K562 (cell line): ENCODE measurements at regions not wholly inside any gene's neighbourhood (a gene's known extent, or its start where the extent isn't known, plus 50 kb on each side); places are given as distances from the start of the nearest gene placed in this dataset.

Experiments used
- GTF2A2 ChIP-seq: IDR thresholded peaks from 2 replicates; pipeline ENCODE4 v1.6.1; 2016; ENCODE audit warnings: mild to moderate bottlenecking, missing genetic modification characterization, missing compliant biosample characterization
- GTF2E2 ChIP-seq: fragments of 200-800 bp; sonication (Bioruptor generic); IDR thresholded peaks from 2 replicates; pipeline ENCODE4 v1.6.1; 2016; ENCODE audit warnings: missing genetic modification characterization, missing compliant biosample characterization
- ILF3 ChIP-seq: fragments of 450-650 bp; IDR thresholded peaks from 2 replicates; pipeline ENCODE4 v1.6.1; 2018; ENCODE audit warnings: antibody characterized with exemption, mild to moderate bottlenecking, moderate library complexity, borderline replicate concordance
- KDM4B ChIP-seq, 2 experiments: fragments of 450-650 bp in 1 of 2; sonication (generic) in 1 of 2; IDR thresholded peaks; 2 replicates each; pipeline ENCODE4 v1.6.1; 2016 to 2017; ENCODE audit warnings: borderline replicate concordance in 2 of 2, antibody characterized with exemption in 1 of 2, low read depth in 1 of 2, mild to moderate bottlenecking in 1 of 2
- MCM3 ChIP-seq: fragments of 450-650 bp; IDR thresholded peaks from 2 replicates; pipeline ENCODE4 v1.6.1; 2016
- PCBP2 ChIP-seq: fragments of 200-400 bp; formaldehyde crosslinking; IDR thresholded peaks from 2 replicates; pipeline ENCODE4 v1.6.1; 2018; ENCODE audit warnings: low read length, low read depth, mild to moderate bottlenecking, moderate library complexity; ENCODE audit not compliant: poor library complexity, severe bottlenecking
- TCF7 ChIP-seq: sonication (generic); IDR thresholded peaks from 2 replicates; pipeline ENCODE4 v1.6.1; 2016; ENCODE audit warnings: antibody characterized with exemption, borderline replicate concordance
- TFAP4 ChIP-seq: sonication (generic); formaldehyde crosslinking; IDR thresholded peaks from 2 replicates; pipeline ENCODE4 v1.8.0; 2022; ENCODE audit warnings: missing genetic modification reagents, mild to moderate bottlenecking, moderate library complexity, borderline replicate concordance
- YY1 ChIP-seq, 3 experiments: IDR thresholded peaks; 2 replicates each; pipeline ENCODE4 v1.6.1; 2011; ENCODE audit warnings: low read length in 2 of 3, mild to moderate bottlenecking in 2 of 3, moderate library complexity in 2 of 3, borderline replicate concordance in 1 of 3, control low read depth in 1 of 3, low read depth in 1 of 3; ENCODE audit not compliant: insufficient read depth in 3 of 3, insufficient replicate concordance in 2 of 3, control insufficient read depth in 1 of 3, insufficient read length in 1 of 3; ENCODE audit errors: extremely low read depth in 1 of 3
- ZNF431 ChIP-seq: sonication (generic); formaldehyde crosslinking; IDR thresholded peaks from 2 replicates; pipeline ENCODE4 v1.8.0; 2022; ENCODE audit warnings: mild to moderate bottlenecking, missing genetic modification reagents
- TF ChIP-seq, protein P1 (sequence below): sonication (generic); formaldehyde crosslinking; IDR thresholded peaks from 2 replicates; pipeline ENCODE4 v1.8.0; 2022; ENCODE audit warnings: mild to moderate bottlenecking, missing genetic modification reagents, borderline replicate concordance
- TF ChIP-seq, protein P2 (sequence below): sonication (generic); formaldehyde crosslinking; IDR thresholded peaks from 2 replicates; pipeline ENCODE4 v1.8.1; 2023; ENCODE audit warnings: missing genetic modification reagents, mild to moderate bottlenecking, borderline replicate concordance
- TF ChIP-seq, protein P3 (sequence below), 2 experiments: IDR thresholded peaks; 2 replicates each; pipeline ENCODE4 v1.6.1; 2011; ENCODE audit warnings: borderline replicate concordance in 1 of 2, control low read depth in 1 of 2, low read depth in 1 of 2, low read length in 1 of 2, mild to moderate bottlenecking in 1 of 2, mixed read lengths in 1 of 2, moderate library complexity in 1 of 2; ENCODE audit not compliant: insufficient read depth in 1 of 2, insufficient read length in 1 of 2, poor library complexity in 1 of 2, severe bottlenecking in 1 of 2; ENCODE audit errors: extremely low read depth in 1 of 2
- TF ChIP-seq, protein P4 (sequence below), 2 experiments: fragments of 250-450 bp in 1 of 2; fragments of 450-650 bp in 1 of 2; sonication (Bioruptor Pico) in 1 of 2; IDR thresholded peaks; 2 replicates each; pipeline versions ENCODE4 v1.6.1 to v1.8.0; 2016 to 2021; ENCODE audit warnings: mild to moderate bottlenecking in 2 of 2, moderate library complexity in 2 of 2, missing compliant biosample characterization in 1 of 2, missing genetic modification characterization in 1 of 2

- TF ChIP-seq TFAP4 (CRISPR knock-in tag) (no peak), MCM3 (no peak), KDM4B (IDR thresholded peaks at IDR 0.05; ENCODE audit: borderline replicate concordance in 2 of 2, low read depth in 1 of 2) (no peak), TCF7 (no peak), PCBP2 (no peak), ILF3 (no peak), GTF2A2 (tag) (no peak), ZNF431 (CRISPR knock-in tag) (no peak), YY1 (IDR thresholded peaks at IDR 0.05; ENCODE audit: borderline replicate concordance in 1 of 3, control insufficient read depth in 1 of 3, extremely low read depth in 1 of 3, insufficient read depth in 3 of 3, insufficient read length in 1 of 3, insufficient replicate concordance in 2 of 3, low read depth in 1 of 3, low read length in 2 of 3) (no peak), GTF2E2 (tag) (peak; percentile 39)
- TF ChIP-seq, protein P1, sequence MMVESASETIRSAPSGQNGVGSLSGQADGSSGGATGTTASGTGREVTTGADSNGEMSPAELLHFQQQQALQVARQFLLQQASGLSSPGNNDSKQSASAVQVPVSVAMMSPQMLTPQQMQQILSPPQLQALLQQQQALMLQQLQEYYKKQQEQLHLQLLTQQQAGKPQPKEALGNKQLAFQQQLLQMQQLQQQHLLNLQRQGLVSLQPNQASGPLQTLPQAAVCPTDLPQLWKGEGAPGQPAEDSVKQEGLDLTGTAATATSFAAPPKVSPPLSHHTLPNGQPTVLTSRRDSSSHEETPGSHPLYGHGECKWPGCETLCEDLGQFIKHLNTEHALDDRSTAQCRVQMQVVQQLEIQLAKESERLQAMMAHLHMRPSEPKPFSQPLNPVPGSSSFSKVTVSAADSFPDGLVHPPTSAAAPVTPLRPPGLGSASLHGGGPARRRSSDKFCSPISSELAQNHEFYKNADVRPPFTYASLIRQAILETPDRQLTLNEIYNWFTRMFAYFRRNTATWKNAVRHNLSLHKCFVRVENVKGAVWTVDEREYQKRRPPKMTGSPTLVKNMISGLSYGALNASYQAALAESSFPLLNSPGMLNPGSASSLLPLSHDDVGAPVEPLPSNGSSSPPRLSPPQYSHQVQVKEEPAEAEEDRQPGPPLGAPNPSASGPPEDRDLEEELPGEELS (CRISPR knock-in tag): no peak
- TF ChIP-seq, protein P2, sequence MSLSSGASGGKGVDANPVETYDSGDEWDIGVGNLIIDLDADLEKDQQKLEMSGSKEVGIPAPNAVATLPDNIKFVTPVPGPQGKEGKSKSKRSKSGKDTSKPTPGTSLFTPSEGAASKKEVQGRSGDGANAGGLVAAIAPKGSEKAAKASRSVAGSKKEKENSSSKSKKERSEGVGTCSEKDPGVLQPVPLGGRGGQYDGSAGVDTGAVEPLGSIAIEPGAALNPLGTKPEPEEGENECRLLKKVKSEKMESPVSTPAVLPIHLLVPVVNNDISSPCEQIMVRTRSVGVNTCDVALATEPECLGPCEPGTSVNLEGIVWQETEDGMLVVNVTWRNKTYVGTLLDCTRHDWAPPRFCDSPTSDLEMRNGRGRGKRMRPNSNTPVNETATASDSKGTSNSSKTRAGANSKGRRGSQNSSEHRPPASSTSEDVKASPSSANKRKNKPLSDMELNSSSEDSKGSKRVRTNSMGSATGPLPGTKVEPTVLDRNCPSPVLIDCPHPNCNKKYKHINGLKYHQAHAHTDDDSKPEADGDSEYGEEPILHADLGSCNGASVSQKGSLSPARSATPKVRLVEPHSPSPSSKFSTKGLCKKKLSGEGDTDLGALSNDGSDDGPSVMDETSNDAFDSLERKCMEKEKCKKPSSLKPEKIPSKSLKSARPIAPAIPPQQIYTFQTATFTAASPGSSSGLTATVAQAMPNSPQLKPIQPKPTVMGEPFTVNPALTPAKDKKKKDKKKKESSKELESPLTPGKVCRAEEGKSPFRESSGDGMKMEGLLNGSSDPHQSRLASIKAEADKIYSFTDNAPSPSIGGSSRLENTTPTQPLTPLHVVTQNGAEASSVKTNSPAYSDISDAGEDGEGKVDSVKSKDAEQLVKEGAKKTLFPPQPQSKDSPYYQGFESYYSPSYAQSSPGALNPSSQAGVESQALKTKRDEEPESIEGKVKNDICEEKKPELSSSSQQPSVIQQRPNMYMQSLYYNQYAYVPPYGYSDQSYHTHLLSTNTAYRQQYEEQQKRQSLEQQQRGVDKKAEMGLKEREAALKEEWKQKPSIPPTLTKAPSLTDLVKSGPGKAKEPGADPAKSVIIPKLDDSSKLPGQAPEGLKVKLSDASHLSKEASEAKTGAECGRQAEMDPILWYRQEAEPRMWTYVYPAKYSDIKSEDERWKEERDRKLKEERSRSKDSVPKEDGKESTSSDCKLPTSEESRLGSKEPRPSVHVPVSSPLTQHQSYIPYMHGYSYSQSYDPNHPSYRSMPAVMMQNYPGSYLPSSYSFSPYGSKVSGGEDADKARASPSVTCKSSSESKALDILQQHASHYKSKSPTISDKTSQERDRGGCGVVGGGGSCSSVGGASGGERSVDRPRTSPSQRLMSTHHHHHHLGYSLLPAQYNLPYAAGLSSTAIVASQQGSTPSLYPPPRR (CRISPR knock-in tag): no peak
- TF ChIP-seq, protein P3, sequence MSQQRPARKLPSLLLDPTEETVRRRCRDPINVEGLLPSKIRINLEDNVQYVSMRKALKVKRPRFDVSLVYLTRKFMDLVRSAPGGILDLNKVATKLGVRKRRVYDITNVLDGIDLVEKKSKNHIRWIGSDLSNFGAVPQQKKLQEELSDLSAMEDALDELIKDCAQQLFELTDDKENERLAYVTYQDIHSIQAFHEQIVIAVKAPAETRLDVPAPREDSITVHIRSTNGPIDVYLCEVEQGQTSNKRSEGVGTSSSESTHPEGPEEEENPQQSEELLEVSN (IDR thresholded peaks at IDR 0.05; ENCODE audit: borderline replicate concordance in 1 of 2, extremely low read depth in 1 of 2, insufficient read depth in 1 of 2, insufficient read length in 1 of 2, low read depth in 1 of 2, low read length in 1 of 2, poor library complexity in 1 of 2, severe bottlenecking in 1 of 2): no peak
- TF ChIP-seq, protein P4, sequence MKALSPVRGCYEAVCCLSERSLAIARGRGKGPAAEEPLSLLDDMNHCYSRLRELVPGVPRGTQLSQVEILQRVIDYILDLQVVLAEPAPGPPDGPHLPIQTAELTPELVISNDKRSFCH (CRISPR knock-in tag; IDR thresholded peaks at IDR 0.05): no peak
- TF ChIP-seq, protein P4 (tag; IDR thresholded peaks at IDR 0.05): no peak
These were observed 100.7 kb downstream of the DUSP6 start (continued) for GRCh38 chr12:89251342-89252271.
